Stimulated activated CD8-positive, alpha-beta memory T cell treated with anti-CD3 and anti-CD28 coated beads, Interleukin-7, amount 100 ng/mL, for 24 hours (primary cell): ENCODE measurements at regions not wholly inside any gene's neighbourhood (a gene's known extent, or its start where the extent isn't known, plus 50 kb on each side); places are given as distances from the start of the nearest gene placed in this dataset.
"Not testable (repeated sequence)": the region's sequence is repeated elsewhere in the genome, so short reads cannot be mapped to it uniquely, and the experiment has no call there.

Experiments
- DNase-seq: peaks from one replicate; pipeline ENCODE4 v3.0.0-alpha.2; 2020; ENCODE audit warnings: low read depth

DNA sequence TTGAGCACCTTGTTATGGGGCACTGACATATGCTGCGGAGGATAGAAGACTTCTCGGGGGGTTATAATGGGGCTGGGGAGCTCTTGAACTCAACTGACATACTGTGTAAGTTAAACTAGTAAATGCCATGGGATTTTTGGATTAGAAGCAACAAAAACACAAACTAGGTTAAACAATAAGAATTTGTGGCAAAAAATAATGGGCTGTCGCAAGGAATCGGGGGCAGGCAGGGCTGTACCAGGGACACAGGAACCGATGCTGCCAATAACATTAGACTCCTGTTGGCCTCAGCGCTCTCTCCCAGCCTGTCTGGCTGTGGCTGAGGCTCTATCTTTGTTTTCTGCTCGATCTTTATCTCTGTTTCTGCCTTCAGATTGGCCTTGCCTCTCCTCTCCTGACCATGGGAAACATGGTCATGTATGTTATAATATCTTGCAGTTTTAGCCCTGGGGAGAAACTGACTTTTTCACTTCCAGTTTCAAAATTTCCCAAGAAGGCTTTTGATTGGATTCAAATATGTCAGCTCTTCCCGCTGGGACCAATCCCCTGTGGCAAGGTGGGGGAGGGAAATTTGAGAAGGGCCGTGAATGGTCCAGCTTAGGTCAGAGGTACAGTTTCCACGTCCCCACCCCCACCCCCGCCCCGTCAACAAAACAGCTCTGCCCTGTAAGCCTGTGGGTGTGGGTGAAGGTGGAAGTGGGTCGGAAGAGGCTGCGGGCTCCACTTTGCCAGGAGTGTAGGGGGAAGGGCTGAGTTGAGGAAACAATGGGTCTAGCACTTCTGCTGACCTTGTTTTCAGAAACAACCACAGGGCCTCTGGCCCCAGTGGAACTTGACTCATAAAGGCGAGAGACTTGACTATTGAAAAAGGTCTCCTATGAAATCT, 161.1 kb upstream of the TBL1XR1 start:
- DNase-seq, result no peak

GRCh38 chr3:177358977-177359592, 161.8 kb upstream of the TBL1XR1 start:
- no peak for DNase-seq

DNA sequence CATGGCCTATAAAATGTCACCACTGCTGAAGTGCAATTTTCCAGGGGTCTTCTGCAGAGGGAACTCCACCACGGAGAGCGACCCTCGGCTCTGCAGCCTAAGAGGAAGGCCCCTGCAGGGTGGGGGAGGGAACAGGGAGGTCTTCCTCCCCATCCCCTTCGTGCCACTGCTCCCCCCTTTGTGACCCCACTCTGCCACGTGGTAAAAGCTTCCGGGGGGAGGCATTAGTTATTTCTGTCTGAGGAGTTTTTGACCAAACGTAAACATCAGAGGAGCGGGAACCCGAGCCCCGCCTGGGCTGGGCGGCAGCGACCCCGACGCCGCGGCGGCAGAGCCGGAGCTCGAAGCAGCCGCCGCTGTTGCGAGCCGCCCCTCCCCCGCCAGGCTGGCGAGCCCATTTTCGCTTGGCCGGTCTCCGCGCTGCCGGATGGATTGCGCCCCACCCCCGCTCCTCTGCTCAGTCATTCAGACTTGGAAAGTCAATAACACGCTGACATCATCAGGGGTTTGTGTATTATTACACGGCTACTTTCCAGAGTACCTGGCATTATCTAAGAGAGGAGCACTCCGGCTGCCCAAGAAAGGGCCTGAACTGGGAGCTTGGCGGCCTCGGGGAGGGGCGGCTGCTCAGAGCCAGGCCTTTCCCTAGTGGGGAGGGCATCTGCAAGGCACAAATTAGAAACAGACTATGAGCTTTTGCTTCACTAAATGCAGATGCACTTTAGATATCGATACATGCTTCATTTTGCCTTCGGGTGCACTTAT, 162.5 kb upstream of the TBL1XR1 start:
- peak; percentile 91 for DNase-seq

- DNase-seq, result no peak
Measured at GRCh38 chr3:177361081-177361938, 164.0 kb upstream of the TBL1XR1 start.

- no peak for DNase-seq
Measured at GRCh38 chr3:177362626-177363025, 165.3 kb upstream of the TBL1XR1 start.

DNA sequence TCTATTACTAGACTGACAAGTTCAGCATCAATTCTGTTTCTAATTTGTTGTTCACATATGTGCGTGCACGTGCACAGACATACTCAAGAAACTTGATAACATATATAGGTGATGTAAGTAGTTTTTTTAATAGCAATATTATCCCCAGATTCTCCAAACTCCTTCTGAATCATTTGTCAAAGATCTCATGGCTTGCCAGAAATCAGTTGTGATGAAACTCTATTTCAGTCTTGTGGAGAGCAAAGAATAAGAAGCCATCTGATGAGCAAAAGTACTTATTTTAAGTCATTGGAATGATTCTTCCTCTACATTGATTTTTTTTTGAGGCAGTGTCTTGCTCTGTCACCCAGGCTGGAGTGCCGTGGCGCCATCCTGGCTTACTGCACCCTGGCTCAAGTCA, 167.0 kb upstream of the TBL1XR1 start:
- DNase-seq, result no peak

- DNase-seq, result not testable (repeated sequence)
Measured at GRCh38 chr3:177365294-177365693, 168.0 kb upstream of the TBL1XR1 start.

DNA sequence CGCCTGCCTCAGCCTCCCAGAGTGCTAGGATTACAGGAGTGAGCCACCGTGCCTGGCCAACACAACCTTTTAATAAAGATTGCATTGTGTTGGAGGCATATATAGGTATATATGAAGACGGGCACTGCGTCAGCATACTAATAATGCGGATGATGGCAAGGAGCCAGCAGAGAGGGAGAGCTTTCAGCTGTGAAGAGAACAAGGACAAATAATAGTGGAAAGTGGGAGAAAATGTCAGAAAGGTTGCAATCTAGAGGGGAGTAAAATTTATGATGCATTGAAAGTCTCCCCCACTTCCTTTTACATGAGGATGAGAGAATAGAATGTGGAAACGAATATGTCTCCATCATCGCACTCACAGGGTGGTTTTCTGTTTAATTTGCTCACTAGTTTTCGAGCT, 170.5 kb upstream of the TBL1XR1 start:
- DNase-seq, result no peak

GRCh38 chr3:177370246-177370822, 173.1 kb upstream of the TBL1XR1 start:
- no peak for DNase-seq

DNA sequence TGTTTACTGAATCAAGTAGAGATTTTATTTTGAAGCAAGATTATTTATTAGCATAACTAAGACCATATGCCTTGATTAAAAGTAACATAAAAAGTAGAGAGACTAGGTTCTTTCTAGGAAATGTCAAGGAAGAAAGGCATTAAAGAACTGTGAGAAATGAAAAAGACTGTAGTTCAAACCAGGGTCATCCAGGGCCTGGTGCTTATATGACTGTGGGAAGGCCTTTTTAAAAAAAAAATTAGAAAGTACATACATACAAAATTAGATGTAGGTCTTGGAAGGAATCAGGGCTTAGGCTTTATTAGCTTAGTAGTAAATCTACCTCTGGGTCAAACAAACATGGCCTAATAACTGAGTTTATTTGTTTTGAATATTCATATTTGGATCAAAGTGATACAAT, 173.9 kb upstream of the TBL1XR1 start:
- DNase-seq, result no peak

DNA sequence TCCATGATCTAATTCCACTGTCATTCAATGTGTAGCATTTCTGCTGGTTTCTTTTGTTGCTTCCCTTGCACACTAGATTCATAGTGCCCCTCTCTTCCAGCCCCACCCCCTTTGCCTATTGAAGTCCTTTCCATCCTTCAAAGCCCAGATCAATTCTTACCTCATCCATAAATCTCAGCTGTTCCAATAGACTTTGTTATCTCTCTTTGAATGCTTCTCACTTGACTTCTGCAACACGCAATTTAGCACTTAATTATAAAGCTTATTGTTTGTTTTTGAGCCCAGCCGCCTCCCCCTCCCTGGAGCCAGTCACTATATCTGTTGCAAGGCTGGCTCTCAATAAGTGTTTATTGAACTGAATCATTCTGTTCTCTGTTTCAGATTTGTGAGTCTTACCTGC, 174.6 kb upstream of the TBL1XR1 start:
- DNase-seq, result no peak

- DNase-seq, result no peak
Measured at GRCh38 chr3:177374323-177374722, 177.0 kb upstream of the TBL1XR1 start.

- DNase-seq, result no peak
Measured at GRCh38 chr3:177375316-177375715, 178.0 kb upstream of the TBL1XR1 start.

DNA sequence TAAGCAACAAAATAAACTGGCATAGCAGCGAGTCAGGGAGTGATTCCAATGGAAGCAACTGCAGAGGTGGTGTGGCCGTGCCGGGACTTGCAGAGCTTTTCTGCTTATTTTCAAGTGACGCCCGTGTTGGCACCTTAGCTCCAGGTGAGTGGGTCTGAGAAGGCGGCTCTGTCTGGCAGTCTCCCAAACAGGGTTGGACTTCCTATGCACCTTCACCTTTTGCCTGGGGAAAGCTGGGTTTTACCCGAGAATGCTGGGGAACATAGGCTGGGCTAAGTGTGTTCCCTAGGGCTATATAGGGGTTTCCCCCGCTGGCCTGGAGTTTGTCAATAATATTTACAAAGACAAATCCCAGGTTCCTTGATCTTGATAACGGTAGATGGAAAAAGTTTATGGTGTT, 179.9 kb upstream of the TBL1XR1 start:
- no peak for DNase-seq

DNA sequence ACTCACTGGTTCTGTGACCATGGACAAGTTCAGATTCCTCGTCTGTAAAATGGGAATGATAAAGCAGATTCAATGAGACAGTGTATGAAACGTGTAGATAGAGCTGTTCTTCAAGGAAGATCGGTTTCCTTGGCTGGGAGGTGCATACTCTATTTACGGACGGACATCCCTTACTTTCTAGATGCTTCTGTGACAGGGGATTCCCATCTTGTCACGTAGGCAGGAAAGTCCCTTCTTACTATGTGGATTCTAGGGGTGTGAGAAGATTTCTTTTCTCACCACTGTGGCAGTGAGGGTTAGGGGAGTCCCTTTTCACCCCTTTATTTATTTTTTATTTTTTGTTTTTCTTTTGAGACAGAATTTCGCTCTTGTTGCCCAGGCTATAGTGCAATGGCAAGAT, 180.9 kb upstream of the TBL1XR1 start:
- DNase-seq, result no peak

GRCh38 chr3:177379045-177379444, 181.8 kb upstream of the TBL1XR1 start:
- no peak for DNase-seq

GRCh38 chr3:177381070-177381469, 183.8 kb upstream of the TBL1XR1 start:
- no peak for DNase-seq

GRCh38 chr3:177382944-177383343, 185.7 kb upstream of the TBL1XR1 start:
- no peak for DNase-seq

DNA sequence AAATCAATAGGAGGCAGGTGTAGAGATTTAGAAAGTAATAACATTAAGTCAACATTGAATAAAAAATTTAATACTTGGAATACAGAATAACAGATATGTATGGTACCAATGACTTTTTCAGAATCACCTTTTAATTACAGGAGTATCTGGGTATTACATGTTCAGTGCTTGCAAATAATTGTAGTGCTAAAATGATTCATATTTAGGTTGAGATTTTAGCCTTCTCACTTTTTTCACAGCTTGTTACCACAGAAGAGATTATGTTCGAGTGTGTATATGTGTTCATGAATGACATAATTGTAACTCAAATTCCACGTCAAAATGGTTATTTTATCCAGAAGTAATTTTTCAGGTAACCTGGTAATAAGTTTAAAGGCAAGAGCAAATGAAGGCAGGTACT, 187.9 kb upstream of the TBL1XR1 start:
- DNase-seq, result no peak

- no peak for DNase-seq
Measured at GRCh38 chr3:177385831-177386301, 188.6 kb upstream of the TBL1XR1 start.

- no peak for DNase-seq
Measured at GRCh38 chr3:177388209-177388608, 190.9 kb upstream of the TBL1XR1 start.
